ENCODE measurements at regions not wholly inside any gene's neighbourhood (a gene's known extent, or its start where the extent isn't known, plus 50 kb on each side); places are given as distances from the start of the nearest gene placed in this dataset.

GRCh38 chr4:125547836-125548235, 233.1 kb downstream of the FAT4 start:
- DNase-seq, result no peak

GRCh38 chr4:125550769-125551168, 236.0 kb downstream of the FAT4 start:
- DNase-seq, result no peak
- ATAC-seq (ENCODE audit: insufficient read depth, low read depth), result no peak
- Histone ChIP-seq H3K27ac (ENCODE audit: low read length) (no peak overlapping the region), H3K4me2 (ENCODE audit: insufficient read depth, low read length) (no peak overlapping the region), H3K9ac (ENCODE audit: low read depth, low read length) (no peak overlapping the region), H2AFZ (ENCODE audit: low read depth, low read length) (no peak overlapping the region), H3K27me3 (ENCODE audit: insufficient read depth, low read length, poor library complexity) (no peaks in the 10 kb centered on the region), H3K9me3 (ENCODE audit: insufficient read depth, low read length, severe bottlenecking) (peaks cover 5% of the 10 kb centered on the region), H3K36me3 (ENCODE audit: insufficient read depth, low read length) (no peaks in the 10 kb centered on the region), H3K4me1 (ENCODE audit: insufficient read depth, low read length) (no peaks in the 10 kb centered on the region), H3K4me3 (ENCODE audit: low read depth in 1 of 2, low read length in 2 of 2) (no peak overlapping the region), H3K79me2 (ENCODE audit: insufficient read depth, low read length) (no peaks in the 10 kb centered on the region), H4K20me1 (ENCODE audit: insufficient read depth, low read length) (no peaks in the 10 kb centered on the region)
- TF ChIP-seq CTCF (IDR thresholded peaks at IDR 0.05; ENCODE audit: borderline replicate concordance, extremely low read depth, low read length, poor library complexity, severe bottlenecking), result no peak
- TF ChIP-seq EZH2 (IDR thresholded peaks at IDR 0.05; ENCODE audit: borderline replicate concordance, low read depth, low read length, severe bottlenecking), result no peak

More at GRCh38 chr4:125547836-125548235, 233.1 kb downstream of the FAT4 start:
- no peaks in the 10 kb centered on the region for H4K20me1 ChIP-seq (ENCODE audit: insufficient read depth, low read length)
- TF ChIP-seq EZH2 (IDR thresholded peaks at IDR 0.05; ENCODE audit: borderline replicate concordance, low read depth, low read length, severe bottlenecking), result no peak
- TF ChIP-seq CTCF (IDR thresholded peaks at IDR 0.05; ENCODE audit: borderline replicate concordance, extremely low read depth, low read length, poor library complexity, severe bottlenecking), result no peak
- no peaks in the 10 kb centered on the region for H3K79me2 ChIP-seq (ENCODE audit: insufficient read depth, low read length)
- no peak overlapping the region for H3K27ac ChIP-seq (ENCODE audit: low read length)
- no peaks in the 10 kb centered on the region for H3K36me3 ChIP-seq (ENCODE audit: insufficient read depth, low read length)
- H3K4me1 ChIP-seq (ENCODE audit: insufficient read depth, low read length), result no peaks in the 10 kb centered on the region
- peaks cover 5% of the 10 kb centered on the region for H3K9me3 ChIP-seq (ENCODE audit: insufficient read depth, low read length, severe bottlenecking)
- no peak overlapping the region for H3K4me2 ChIP-seq (ENCODE audit: insufficient read depth, low read length)
- ATAC-seq (ENCODE audit: insufficient read depth, low read depth), result no peak
- no peak overlapping the region for H2AFZ ChIP-seq (ENCODE audit: low read depth, low read length)
- H3K9ac ChIP-seq (ENCODE audit: low read depth, low read length), result no peak overlapping the region
- no peak overlapping the region for H3K4me3 ChIP-seq (ENCODE audit: low read depth in 1 of 2, low read length in 2 of 2)
- H3K27me3 ChIP-seq (ENCODE audit: insufficient read depth, low read length, poor library complexity), result no peaks in the 10 kb centered on the region

- TF ChIP-seq EZH2 (IDR thresholded peaks at IDR 0.05; ENCODE audit: borderline replicate concordance, low read depth, low read length, severe bottlenecking), result no peak
- no peak for TF ChIP-seq CTCF (IDR thresholded peaks at IDR 0.05; ENCODE audit: borderline replicate concordance, extremely low read depth, low read length, poor library complexity, severe bottlenecking)
- ATAC-seq (ENCODE audit: insufficient read depth, low read depth), result no peak
- no peaks in the 10 kb centered on the region for H3K36me3 ChIP-seq (ENCODE audit: insufficient read depth, low read length)
- no peak overlapping the region for H3K9ac ChIP-seq (ENCODE audit: low read depth, low read length)
- H3K27ac ChIP-seq (ENCODE audit: low read length), result no peak overlapping the region
- H3K4me3 ChIP-seq (ENCODE audit: low read depth in 1 of 2, low read length in 2 of 2), result no peak overlapping the region
- H3K4me2 ChIP-seq (ENCODE audit: insufficient read depth, low read length), result no peak overlapping the region
- H3K9me3 ChIP-seq (ENCODE audit: insufficient read depth, low read length, severe bottlenecking), result peaks cover 3% of the 10 kb centered on the region
- DNase-seq, result no peak
- no peaks in the 10 kb centered on the region for H3K79me2 ChIP-seq (ENCODE audit: insufficient read depth, low read length)
- H3K4me1 ChIP-seq (ENCODE audit: insufficient read depth, low read length), result no peaks in the 10 kb centered on the region
- no peaks in the 10 kb centered on the region for H3K27me3 ChIP-seq (ENCODE audit: insufficient read depth, low read length, poor library complexity)
- no peak overlapping the region for H2AFZ ChIP-seq (ENCODE audit: low read depth, low read length)
- H4K20me1 ChIP-seq (ENCODE audit: insufficient read depth, low read length), result no peaks in the 10 kb centered on the region
Measured at GRCh38 chr4:125551466-125551865, 236.7 kb downstream of the FAT4 start.

- Histone ChIP-seq H3K4me2 (ENCODE audit: insufficient read depth, low read length) (no peak overlapping the region), H3K4me1 (ENCODE audit: insufficient read depth, low read length) (no peaks in the 10 kb centered on the region), H3K79me2 (ENCODE audit: insufficient read depth, low read length) (no peaks in the 10 kb centered on the region), H4K20me1 (ENCODE audit: insufficient read depth, low read length) (no peaks in the 10 kb centered on the region), H3K27ac (ENCODE audit: low read length) (no peak overlapping the region), H3K9me3 (ENCODE audit: insufficient read depth, low read length, severe bottlenecking) (no peaks in the 10 kb centered on the region), H3K4me3 (ENCODE audit: low read depth in 1 of 2, low read length in 2 of 2) (no peak overlapping the region), H3K9ac (ENCODE audit: low read depth, low read length) (no peak overlapping the region), H2AFZ (ENCODE audit: low read depth, low read length) (no peak overlapping the region), H3K27me3 (ENCODE audit: insufficient read depth, low read length, poor library complexity) (no peaks in the 10 kb centered on the region), H3K36me3 (ENCODE audit: insufficient read depth, low read length) (no peaks in the 10 kb centered on the region)
- DNase-seq (no peak), ATAC-seq (ENCODE audit: insufficient read depth, low read depth) (no peak)
- no peak for TF ChIP-seq CTCF (IDR thresholded peaks at IDR 0.05; ENCODE audit: borderline replicate concordance, extremely low read depth, low read length, poor library complexity, severe bottlenecking)
- TF ChIP-seq EZH2 (IDR thresholded peaks at IDR 0.05; ENCODE audit: borderline replicate concordance, low read depth, low read length, severe bottlenecking), result no peak
Measured at GRCh38 chr4:125551967-125552366, 237.2 kb downstream of the FAT4 start.
